Left kidney (tissue), 1 donor: ENCODE measurements at regions not wholly inside any gene's neighbourhood (a gene's known extent, or its start where the extent isn't known, plus 50 kb on each side); places are given as distances from the start of the nearest gene placed in this dataset.
"Not testable (repeated sequence)": the region's sequence is repeated elsewhere in the genome, so short reads cannot be mapped to it uniquely, and the experiment has no call there.

Experiments
- DNase-seq: peaks from one replicate; pipeline ENCODE4 v3.0.0-alpha.2; 2013

DNA sequence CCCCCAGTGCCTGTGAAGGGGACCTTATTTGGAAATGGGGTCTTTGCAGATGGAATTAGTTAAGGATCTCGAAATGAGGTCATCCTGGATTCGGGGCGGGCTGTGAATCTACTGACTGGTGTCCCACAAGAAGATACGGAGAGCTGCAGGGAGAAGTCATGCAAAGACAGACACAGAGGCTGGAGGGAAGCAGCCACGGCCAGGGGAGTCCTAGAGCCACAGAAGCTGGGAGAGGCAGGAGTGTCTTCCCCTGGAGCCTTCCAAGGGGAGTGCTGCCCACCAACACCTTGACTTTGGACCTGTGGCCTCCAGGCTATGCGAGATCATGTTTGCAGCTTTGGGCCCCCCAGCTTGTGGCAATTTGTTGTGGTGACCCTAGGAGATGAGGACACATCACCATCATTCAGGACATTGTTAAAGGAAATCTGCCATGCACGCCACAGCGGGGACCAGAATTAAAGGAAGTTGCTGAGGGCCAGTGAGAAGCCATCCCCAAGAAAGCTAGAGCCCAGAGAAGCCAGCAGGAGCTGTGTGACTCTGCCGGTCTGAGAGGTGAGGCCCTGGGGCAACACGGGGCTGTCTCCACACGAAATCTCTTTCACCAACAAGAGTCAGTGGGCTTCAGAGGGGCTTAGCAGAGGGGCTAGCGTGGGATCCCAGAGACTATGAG is 434.7 kb downstream of the BRD1 start:
- no peak for DNase-seq

DNA sequence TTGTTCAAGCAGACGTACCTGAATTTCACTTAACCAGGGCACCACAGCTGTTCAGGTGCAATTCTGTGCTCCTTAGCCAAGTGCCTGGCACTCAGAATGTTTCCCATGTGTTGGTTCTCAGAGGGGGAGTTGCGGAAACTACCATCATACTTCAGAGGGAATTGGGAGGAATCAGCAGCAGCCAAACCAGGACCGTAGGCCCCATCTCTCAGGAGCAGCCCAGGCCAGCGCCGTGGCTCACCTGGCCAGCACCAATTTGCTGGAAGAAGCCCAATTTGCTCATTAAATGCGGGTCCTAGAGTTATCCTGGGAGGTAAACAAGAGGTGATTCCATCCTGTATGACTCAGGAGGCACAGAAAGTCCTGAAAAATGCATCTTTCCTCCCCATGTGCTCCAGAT is 435.4 kb downstream of the BRD1 start:
- no peak for DNase-seq

DNA sequence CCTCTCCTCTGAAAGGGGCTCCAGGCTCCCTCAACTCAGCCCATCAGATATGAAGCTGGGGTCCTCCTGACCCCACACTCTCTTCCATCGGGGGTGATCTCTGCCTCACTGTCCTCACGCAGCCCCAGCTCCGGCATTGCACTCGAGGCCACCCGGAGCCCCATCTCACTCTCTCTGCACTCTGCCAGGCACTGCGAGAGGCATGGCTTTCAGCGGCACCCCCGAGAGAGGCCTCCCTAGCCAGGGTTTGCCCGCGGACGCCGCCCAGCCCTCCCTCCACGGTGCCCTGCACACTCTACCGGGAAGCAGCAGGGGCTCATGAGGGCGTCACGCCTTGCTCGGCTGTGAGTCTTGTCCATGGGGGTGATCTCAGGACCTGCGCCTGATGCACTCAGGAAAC is 436.2 kb downstream of the BRD1 start:
- DNase-seq, result no peak

DNA sequence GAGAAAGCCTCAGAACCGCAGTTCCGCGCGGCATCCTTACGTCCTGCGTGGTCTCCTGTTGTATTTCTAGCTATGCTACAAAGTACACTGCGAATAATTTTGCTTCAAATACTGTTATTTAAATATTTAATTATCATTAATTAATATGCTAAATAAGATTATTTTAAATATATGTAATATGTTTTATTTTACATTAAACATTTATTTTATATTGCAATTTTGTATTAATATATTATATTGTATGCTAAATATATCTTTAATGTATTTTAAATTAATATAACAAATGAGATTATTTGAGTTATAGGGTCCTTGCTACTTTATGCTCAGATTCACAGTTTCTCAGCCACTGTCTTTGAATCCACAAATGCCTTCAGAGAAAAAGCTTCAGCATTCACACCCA is 436.7 kb downstream of the BRD1 start:
- DNase-seq, result no peak

DNA sequence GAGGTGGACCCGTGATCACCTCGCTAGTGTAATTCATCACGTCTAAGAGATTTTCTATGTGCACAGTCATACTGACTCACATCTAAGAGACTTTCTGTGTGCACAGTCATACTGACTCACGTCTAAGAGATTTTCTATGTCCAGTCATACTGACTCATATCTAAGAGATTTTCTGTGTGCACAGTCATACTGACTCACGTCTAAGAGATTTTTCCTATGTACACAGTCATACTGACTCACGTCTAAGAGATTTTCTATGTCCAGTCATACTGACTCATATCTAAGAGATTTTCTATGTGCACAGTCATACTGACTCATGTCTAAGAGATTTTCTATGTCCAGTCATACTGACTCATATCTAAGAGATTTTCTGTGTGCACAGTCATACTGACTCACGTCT is 443.8 kb downstream of the BRD1 start:
- not testable (repeated sequence) for DNase-seq

DNA sequence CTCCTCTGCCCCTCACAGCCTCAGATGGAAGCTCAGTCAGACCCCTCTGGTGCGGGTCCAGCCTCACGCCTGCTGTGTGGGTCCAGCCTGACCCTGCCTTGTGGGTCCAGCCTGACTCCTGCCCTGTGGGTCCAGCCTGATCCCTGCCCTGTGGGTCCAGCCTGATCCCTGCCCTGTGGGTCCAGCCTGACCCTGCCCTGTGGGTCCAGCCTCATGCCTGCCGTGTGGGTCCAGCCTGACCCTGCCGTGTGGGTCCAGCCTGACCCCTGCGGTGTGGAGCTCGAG is 445.3 kb downstream of the BRD1 start:
- no peak for DNase-seq

DNA sequence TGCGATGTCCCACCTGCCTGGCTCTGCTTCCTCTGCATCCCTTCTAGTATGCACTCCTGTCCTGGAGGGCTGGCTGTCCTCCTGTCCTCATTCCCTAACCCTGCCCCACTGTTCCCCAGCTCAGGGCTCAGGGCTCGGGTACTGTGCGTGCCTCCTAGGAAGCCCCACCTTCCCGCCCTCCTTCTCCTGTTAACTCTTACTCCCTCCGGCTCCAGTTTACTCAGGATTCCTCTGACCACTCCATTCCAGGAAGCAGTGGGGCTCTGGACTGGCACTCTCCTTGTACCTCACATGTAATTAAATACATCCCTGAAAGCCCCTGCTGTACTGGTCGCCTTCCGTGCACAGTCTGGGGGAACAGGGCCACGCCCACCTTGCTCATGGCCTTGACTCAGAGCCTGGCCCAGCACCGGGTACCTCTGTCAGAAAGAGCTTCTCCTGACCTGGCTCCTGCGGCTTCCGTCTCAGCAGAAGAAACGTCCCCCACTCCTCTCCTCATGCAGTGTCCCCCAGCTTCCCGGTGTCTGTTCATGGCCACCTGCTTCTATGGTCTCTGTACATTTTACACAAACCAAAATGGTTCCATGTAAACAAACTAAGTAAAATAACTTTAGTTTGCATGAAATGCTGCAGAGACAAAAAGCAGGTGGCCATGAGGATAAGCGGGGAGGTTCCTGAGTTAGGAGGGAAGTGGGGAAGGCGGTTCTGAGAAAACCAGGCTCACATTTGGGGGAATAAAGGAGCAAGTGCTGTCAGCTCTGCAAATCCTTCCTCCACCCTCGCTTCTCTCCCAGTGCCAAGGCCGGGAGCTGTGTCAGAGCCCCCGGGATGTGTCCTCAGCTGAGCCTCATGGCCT is 445.9 kb downstream of the BRD1 start:
- DNase-seq, result no peak

DNA sequence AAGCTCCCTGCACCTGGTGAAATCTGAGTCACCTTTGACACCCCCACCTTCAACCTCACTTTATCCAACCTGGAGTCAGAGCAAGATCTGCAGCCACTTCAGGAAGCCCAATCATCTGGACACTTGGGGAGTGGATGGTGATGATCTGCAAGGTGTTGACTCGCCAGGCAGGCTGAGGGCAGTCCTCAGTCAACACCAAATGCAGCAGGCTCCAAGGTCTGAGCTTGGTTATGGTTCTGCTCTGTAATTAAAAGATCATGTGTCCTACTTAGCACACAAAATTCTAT is 446.9 kb downstream of the BRD1 start:
- no peak for DNase-seq

DNA sequence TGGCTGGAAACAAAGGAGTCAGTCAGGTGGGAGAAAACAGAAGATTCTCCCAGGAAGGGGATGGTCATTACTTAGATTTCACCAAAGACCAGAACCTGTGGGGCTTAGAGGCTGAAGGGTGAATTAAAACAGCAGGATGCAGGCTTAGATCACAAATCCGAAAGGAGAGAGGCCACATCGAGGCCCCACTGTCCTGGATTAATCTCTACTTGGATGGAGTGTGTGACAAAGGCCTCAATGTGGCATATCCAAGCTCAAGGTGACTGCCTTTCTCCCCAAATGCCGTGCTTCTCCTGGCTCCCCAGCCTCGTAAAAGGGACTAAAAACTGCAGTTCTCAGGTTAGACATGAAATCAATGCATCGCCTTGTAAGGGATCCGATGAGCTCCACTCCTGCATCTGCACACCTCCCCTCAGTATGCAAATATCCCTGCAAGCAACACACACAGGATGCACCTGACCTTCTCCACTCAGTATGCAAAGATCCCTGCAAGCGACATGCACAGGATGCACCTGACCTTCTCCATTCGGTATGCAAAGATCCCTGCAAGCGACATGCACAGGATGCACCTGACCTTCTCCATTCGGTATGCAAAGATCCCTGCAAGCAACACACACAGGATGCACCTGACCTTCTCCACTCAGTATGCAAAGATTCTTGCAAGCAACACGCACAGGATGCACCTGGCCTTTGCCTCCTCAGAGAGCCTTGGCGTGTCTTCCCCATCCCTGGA is 447.4 kb downstream of the BRD1 start:
- DNase-seq, result no peak

DNA sequence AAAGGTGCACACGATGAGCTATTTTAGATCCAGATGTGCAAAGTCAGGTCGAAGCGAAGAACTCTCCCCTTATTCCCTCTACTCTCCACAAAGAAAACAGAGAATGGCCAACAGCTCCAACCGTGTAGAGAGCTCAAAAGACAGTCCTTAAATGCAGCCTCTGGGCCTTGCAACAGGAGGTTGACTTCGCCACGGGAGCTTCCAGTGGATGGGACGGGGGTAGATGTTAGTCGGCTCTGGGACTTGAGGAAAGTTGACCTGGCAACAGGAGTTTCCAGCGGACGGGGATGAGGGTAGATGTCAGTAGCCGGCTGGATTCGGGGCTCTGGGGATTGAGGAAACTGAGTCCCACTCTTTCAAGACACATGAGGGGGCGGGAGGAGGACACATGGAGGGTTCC is 450.4 kb downstream of the BRD1 start:
- DNase-seq, result no peak

DNA sequence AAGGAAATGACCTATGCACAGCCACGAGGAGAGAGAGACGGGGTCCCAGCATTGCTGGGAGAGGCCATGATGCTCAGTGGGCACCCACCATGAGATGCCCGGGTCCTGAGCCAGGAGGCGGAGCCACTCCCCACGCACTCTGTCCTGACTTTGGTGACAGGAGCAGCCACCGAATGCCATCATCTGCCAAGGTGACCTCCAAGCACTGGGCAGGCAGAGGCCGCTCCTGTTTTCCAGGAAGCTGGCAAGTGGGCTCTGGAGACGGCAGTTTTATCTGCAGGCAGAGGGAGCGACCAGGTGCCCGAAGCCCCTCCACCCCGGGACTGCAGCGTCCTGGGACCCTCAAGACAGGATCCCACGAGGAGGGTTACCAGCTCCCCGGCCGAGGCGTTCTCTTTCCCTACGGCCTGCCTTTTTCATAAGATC is 453.9 kb downstream of the BRD1 start:
- DNase-seq, result no peak

DNA sequence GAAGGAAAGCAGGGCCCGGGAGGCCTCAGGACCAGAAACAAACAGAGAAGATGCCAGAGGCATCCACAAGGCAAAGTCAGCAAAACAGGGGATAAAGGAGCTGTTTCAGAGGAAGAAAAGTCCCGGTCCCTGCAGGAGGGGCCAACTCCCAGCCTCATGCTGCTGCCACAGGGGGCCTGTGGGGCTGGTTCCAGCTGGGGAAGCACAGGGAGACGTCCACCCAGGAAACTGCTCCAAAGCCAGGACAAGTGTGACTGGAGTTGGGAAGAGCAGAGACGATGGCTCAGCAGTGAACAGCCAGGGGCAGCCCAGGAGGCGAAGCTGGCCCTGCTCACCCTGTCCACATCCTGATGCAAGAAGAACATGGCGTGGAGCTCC is 454.4 kb downstream of the BRD1 start:
- DNase-seq, result no peak

DNA sequence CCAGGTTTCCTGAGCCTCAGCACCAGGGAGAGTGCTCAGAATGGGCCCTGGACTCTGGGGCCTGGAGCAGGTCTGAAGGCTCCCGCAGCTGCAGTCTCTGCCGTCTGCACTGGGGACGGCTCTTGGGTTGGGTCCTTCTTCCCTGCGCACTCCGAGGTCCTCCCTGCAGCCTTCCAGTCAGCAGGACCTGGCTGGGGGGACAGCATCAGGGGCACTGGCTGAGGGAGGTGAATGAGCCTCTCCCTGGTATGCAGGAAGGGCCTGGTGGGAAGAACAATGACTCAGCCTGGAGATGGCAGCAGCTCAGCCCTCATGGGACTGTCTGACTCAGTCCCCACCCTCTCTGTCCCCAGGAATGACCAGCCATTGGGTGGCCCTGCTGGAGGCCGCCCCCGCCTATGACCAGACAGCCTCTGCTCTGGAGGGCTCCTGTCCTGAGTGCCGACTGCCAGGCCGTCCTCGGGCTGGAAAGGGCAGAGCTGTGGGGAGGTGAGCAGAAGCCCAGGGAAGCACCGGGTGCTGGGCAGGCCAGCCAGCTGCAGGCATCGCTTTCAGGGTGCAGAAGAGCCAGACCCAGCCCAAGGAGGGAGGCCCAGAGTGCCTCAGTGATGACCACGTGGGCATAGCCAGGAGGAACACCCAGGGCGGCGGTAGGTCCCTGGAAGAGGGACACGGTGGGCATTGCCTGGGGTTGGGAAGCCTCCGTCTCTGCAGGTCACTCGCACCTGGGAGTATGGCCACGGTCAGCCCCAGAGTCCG is 455.0 kb downstream of the BRD1 start:
- DNase-seq, result no peak

DNA sequence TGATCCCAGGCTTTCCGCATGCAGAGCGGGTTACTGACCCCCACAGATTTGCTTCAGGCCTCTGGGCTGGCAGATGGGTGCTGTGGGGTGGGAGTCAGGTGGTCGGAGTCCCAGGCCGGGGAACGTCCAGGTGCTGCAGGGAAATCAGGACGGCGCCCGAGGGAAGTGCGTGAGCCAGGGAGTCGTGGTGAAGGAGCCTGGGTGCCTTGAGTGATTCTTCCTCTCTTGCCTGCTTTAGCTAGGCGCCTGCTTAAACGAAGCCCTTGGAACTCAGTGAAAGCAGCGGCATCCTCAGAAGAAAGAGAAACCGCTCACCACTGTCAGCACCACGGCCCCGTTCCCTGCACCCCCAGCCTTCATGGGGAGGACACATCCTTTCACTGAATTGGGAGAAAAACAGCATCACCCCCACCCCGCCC is 455.6 kb downstream of the BRD1 start:
- DNase-seq, result no peak

DNA sequence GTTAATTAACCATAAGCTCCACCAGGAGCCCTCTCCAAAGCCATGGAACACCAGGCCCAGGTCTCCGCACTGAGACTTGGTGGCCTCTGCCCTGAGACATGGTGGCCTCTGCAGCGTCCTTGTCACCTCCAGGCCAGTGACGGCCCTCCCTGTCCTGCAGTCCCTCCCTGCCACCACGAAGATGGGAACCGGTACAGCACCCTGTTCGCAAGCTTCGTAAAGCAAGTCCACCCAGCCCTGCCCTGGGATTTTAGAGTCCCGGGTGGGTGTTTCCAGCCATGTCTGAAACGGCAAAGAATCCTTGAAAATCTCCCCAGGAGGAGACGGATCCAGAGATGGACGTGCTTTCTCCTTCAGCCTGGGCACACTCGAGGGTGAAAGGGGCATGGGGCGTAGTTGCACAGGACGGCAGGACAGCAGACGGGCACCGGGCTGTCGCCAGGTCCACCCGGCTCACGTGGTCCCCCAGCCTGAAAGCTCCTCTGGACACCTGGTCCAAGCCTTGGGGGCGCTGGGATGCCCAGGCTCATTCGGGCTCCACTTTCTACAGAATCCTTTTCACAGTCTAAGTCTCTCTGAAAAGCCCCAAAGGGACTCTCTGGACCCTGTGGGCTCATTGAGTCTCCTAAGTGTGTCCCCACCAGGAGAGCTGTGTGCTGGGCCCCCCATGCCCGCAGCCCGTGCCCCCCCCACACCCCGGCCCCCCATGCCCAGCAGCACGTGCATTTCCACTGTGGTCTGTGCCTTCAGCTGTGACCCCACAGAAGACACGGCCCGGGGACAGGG is 456.2 kb downstream of the BRD1 start:
- DNase-seq, result no peak

DNA sequence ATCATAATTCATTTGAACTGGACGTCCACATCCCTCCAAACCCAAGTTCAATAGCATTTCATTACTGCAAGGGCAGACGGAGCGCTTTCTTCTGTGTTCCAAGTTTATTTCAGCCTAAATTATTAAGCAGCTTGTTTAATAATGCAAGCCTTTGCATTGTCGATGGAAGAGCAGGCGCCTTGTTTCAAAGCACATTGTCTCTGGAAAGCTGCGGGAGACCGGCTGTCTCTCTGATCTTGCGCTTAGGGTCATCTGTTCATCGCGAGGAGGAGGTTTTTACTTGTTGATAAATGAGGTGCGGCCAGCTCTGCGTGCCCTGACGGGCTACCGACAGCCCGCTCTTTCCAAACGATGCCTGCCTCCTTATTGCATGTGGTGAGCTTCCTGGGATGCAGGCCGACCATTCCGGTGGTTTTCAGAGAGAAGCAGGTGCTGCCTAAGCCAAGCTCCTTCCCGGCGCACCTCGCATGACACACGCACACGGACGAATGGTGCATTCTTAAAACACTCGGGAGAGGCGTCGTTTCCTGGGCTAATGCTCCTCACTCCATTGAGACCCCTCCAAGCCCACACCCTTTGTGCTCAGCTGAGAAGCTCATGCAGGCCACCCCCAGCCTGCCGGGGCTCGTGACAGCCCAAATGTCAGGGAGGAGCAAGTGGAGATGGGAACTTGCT is 456.9 kb downstream of the BRD1 start:
- no peak for DNase-seq

DNA sequence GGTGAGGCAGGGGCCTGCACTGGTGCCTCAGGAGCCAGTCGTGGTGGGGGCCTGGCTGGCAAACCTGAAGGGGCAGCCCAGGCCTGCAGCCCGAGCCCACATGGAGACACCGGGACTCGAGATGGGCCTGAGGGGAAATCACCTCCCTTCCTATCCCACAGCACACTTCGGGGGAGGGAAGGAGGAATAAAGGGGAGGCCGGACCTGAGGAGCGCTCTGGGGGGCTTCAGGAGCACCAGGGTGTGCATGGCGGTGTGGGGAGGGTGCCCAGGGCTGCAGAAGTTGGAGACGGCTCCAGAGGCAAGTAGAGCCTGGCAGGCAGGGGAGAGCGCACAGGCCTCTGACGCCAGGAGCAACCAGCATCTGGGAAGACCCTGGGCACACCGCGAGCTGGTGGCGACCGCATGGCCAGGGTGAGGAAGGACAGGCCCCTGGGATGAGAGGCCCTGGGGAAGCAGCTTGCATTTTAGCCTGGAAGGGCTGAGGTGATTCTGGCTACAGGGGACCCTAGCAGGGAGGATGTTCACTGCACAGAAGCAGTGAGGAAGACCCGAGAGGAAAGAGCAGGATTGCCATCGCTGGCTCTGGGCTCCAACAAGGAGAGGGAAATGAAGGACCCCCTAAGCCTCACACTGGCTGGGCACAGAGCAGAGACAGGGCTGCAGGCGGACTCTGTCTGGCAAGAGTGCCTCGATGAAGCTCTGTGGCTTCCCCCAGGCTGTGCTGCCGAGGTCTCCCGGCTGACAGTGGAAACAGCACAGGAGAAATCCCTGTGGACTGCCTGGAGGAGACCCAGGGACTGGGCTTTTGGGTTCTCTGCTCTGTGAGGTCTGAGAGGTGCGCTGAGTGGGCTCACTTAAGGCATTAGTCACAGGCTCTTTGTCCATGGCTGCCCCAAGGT is 457.7 kb downstream of the BRD1 start:
- no peak for DNase-seq

DNA sequence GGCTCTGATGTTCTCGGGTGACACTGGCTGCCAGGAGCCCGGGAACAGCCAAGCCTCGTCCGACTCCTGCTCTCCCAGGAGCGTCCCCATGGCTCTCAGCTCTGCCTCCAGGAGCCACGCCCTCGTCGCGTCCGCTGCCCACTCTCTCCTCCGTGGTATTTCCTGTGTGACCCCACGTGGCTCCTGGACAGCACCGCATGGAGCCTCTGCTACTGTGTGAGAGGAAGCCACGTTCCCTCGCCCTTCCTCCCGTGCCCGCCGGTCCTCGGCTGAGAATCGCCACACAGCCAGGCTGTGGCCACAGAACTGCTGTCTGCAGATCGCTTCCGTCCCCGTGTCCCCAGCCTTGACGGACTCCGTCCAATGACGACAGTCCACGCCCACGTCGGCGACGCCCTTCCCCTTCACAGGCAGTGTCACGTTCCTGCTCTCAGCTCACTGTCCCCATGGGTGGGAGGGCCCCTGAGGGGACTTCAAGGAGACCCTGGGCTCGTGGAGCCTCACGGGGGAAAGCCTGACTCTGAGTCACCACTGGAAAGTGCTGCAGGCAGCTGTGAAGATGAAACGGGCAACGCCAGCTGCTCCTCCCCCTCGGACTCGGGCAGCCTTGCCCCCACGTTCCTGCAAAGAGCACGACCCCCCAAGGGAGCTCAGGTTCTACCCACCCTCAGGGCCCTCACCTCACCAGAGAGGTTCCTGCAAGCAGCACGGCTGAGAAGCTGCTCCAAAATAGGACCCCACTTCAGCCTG is 458.5 kb downstream of the BRD1 start:
- no peak for DNase-seq

DNA sequence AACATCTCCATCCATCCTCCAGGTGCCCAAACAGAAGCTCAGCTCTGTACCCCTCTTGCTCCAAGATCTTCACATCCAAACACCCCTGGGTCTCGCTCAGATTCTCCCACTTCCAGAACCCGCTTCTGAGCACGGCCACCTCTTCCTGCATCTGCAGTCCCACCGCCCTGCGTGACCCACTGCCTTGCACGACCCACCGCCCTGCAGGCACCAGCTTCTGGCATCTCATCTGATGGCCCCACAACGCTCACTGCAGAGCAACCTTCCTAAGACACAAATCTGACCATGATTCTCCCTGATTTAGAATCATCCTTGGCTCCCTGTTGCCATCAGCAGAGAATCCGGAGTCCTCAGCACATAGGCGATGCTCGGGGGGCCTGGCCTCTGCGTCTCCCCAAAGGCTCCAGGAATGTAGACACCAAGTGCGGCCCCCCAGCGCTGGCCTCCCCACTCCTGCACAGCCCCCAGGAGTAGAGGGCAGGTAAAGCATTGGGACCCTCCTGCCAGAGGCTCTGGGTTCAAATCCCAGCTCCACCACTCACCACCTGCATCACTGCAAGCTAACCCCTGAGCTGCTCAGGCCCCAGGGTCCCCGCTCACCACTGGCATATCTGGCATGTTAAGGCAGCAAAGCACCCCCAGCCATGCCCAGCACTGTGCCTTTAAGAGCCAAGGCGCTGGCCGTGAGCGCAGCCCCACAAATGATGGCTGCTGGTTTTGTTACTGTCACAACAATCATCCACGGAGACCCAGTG is 459.3 kb downstream of the BRD1 start:
- DNase-seq, result no peak
